ENCODE measurements at regions not wholly inside any gene's neighbourhood (a gene's known extent, or its start where the extent isn't known, plus 50 kb on each side); places are given as distances from the start of the nearest gene placed in this dataset.

DNA sequence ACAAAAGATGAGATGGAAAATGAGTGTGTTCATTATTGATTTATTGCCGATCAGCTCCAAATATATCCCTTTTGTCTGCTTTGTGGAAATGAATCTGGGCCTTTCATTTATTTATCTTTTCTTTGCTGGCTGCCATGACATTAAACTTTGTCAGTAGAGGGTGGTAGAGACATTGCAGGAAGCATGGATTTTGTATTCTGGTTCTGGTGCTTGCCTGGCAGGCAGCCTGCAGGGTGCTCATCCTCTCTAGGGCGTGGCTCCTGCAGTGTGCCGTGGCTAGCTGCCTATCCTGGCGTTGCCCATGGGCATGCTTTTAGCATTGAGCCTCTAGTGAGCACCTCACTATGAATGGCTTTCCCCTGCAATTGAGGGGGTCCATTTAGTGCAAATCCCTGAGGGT lies 593.1 kb downstream of the RNF144A start:
- Histone ChIP-seq H3K27ac (no peak overlapping the region), H3K9me3 (no peaks in the 10 kb centered on the region), H3K27me3 (no peaks in the 10 kb centered on the region), H3K4me1 (no peaks in the 10 kb centered on the region), H3K4me3 (no peak overlapping the region), H3K36me3 (no peaks in the 10 kb centered on the region)
- no peak for DNase-seq (ENCODE audit: low spot score)
- no peak for TF ChIP-seq CTCF (IDR thresholded peaks at IDR 0.05)

DNA sequence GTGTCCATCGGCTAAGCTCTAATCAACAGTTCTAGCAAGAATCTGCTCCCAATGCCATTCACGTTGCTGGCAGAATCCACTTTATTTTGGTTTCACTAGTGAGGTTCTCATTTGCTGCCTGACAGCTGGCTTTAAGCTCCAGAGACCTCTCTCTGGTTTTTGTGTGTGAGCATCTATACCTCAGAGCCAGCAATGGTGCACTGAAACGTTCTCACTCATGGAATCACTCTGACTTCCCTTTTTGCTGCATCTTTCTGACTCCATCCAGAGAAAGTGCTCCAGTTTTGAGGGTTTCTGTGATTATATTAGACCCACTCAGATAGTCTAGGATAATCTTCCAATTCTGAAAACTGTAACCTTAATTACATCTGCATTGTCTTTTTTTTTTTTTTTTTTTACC lies 596.6 kb downstream of the RNF144A start:
- Histone ChIP-seq H3K36me3 (no peaks in the 10 kb centered on the region), H3K9me3 (no peaks in the 10 kb centered on the region), H3K27me3 (no peaks in the 10 kb centered on the region), H3K27ac (no peak overlapping the region), H3K4me3 (no peak overlapping the region), H3K4me1 (no peaks in the 10 kb centered on the region)
- TF ChIP-seq CTCF (IDR thresholded peaks at IDR 0.05): no peak
- no peak for DNase-seq (ENCODE audit: low spot score)

- H3K27ac ChIP-seq: no peak overlapping the region
- H3K4me1 ChIP-seq: no peaks in the 10 kb centered on the region
- no peak overlapping the region for H3K4me3 ChIP-seq
- no peak for DNase-seq (ENCODE audit: low spot score)
- H3K9me3 ChIP-seq: no peaks in the 10 kb centered on the region
- TF ChIP-seq CTCF (IDR thresholded peaks at IDR 0.05): no peak
- no peaks in the 10 kb centered on the region for H3K36me3 ChIP-seq
- H3K27me3 ChIP-seq: no peaks in the 10 kb centered on the region
These were observed 598.1 kb downstream of the RNF144A start for GRCh38 chr2:7515327-7515726.

- no peak for DNase-seq (ENCODE audit: low spot score)
- no peak overlapping the region for H3K27ac ChIP-seq
- no peaks in the 10 kb centered on the region for H3K9me3 ChIP-seq
- H3K4me1 ChIP-seq: no peaks in the 10 kb centered on the region
- H3K27me3 ChIP-seq: no peaks in the 10 kb centered on the region
- H3K4me3 ChIP-seq: no peak overlapping the region
- no peak for TF ChIP-seq CTCF (IDR thresholded peaks at IDR 0.05)
- no peaks in the 10 kb centered on the region for H3K36me3 ChIP-seq
These were observed 599.4 kb downstream of the RNF144A start for GRCh38 chr2:7516484-7517063.

DNA sequence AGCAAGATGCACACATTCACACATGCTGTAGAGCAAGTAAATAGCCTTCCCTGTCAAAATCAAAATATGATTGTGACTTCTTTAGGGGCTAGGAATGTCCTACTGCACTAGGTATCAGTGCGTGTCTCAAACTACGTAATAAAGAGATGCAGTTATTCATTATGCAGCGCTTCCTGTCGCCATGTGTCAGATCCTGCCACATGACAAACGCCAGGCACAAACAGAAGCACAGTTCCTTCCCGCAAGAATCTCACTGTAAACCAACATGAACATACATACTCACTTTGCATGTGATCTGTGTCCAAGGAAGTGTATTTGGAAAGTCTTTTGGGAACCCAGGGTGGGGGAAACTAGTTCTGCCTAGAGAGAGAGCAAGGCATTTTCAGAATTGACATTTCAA lies 599.9 kb downstream of the RNF144A start:
- Histone ChIP-seq H3K4me3 (no peak overlapping the region), H3K27ac (no peak overlapping the region)

More for the DNA sequence above, 599.9 kb downstream of the RNF144A start:
- H3K9me3 ChIP-seq: no peaks in the 10 kb centered on the region
- no peaks in the 10 kb centered on the region for H3K27me3 ChIP-seq
- no peak for TF ChIP-seq CTCF (IDR thresholded peaks at IDR 0.05)
- no peaks in the 10 kb centered on the region for H3K4me1 ChIP-seq
- H3K36me3 ChIP-seq: no peaks in the 10 kb centered on the region
- DNase-seq (ENCODE audit: low spot score): no peak

Data from right atrium auricular region (tissue), 2 donors.